Hypothalamus (tissue), 51 donors: ENCODE measurements at regions not wholly inside any gene's neighbourhood (a gene's known extent, or its start where the extent isn't known, plus 50 kb on each side); places are given as distances from the start of the nearest gene placed in this dataset.
"Not testable (repeated sequence)": the region's sequence is repeated elsewhere in the genome, so short reads cannot be mapped to it uniquely, and the experiment has no call there.

Experiments
- DNase-seq, 51 donors: peaks; one replicate each; lab custom pipeline; 2025; lab: John Stamatoyannopoulos, UW

DNA sequence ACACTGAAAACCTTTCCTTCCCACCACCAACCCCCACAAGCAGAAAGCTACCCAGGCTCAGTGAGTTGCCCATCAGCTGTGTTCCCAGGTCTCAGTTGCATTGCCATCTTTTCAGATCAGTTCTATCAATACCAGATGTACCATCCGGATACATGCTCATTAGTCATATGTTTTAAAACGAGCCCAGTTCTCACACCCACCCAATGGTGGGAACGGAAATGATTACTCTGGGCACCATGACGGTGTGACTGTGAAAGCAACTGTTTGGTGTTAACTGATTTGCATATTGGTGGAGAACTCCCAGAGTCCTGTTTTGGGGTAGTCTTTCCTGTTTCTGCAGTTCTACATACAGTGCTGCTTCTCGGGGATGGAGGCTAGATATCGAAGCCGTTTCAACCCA is 212.3 kb downstream of the TRIM36 start:
- DNase-seq, result peak in 1 of 51 donors; percentile 30

DNA sequence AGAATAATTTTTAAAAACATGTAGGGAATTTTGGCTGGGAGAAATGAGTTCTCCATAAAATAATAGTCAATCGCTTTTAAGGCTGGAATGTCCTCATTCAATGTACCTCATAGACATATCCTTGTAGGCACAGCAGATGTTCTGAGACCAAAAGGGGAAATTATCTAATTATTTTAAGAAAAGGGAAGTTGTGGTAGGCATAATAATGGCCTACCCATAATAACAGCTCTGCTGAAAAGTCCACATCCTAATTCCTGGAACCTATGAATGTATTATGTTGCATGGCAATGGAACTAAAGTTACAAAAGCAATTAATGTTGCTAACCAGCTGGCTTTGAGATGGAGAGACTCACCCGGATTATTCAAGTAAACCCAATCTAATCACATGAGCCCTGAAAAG is 216.1 kb downstream of the TRIM36 start:
- DNase-seq, result no peak

- no peak for DNase-seq
Measured at GRCh38 chr5:114952876-114953275, 216.8 kb downstream of the TRIM36 start.

DNA sequence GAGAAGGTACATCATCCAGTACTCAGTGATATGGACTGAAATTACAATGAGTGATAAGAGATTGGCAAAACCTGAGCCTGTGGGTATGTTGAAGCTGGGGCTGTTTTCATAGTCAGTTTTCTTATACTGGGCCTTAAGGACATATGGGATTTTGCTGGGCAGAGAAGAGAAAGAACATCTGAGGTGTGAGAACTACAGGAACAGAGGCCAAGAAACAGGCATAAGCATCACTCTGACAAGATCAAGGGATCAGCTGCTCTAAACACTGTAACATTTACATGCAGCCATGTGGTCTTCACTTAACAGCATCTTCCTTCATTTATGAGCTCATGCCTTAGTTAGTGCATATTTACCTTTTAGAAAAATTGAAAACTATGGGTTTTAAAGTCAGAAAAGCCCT is 220.0 kb downstream of the TRIM36 start:
- DNase-seq, result no peak

- DNase-seq, result no peak
Measured at GRCh38 chr5:114948986-114949621, 220.6 kb downstream of the TRIM36 start.

DNA sequence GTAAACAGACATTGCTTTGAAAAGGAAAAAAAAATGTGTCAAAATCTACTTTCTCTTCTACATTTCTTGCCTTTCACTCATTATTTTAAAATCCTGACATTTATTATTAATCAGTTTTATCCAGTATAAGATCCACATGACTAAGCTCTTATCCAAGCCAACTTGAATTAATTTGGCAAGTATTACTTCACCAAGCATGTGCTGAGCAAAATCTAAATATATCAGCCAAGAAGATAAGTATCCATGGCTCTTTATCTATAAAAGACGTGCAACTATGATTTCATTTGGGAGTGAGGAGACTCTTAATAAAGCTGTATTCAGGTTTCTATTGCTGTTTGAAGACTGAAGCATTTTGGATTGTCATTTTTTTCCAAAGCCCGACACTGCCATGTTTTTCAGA is 221.3 kb downstream of the TRIM36 start:
- DNase-seq, result no peak

DNA sequence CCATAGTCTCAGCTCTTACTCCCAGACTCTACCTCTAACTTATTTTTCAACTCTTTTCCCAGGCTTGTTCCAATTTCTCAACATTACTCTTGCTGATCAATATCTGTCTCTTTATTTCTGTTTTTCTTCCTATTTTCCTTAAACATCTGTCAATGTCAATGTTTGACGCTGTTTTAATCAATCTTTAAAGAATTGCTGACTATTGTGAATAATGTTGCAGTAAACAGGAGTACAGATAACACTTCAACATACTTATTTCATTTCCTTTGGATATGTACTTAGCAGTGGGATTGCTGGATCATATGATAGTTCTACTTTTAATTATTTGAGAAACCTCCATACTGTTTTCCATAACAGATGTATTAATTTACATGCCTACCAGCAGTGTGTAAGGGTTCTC is 229.0 kb downstream of the TRIM36 start:
- DNase-seq, result no peak

DNA sequence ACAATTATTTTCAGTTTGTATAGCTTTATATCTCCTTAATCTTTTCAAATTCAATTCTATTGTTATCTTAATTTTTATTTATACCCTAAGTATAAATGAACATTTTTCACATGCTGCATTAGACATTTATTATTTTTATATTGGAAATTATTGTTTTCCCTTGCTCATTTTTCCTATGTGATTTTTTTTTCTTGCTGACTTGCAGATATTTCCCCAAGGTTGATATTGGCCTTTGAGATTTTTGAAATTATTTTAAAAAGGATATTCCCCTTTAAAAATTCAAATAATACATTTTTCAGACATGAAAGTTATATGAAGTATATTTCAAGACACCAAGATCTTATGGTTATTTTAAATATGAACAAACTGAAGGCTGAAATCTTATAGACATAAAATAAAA is 234.2 kb downstream of the TRIM36 start:
- DNase-seq, result no peak

- DNase-seq, result no peak
Measured at GRCh38 chr5:114928644-114929462, 240.9 kb downstream of the TRIM36 start.

GRCh38 chr5:114924769-114925168 is 244.9 kb downstream of the TRIM36 start:
- no peak for DNase-seq

- no peak for DNase-seq
Measured at GRCh38 chr5:114912189-114912920, 257.4 kb downstream of the TRIM36 start.

GRCh38 chr5:114910727-114911126 is 259.0 kb downstream of the TRIM36 start:
- DNase-seq, result no peak

- no peak for DNase-seq
Measured at GRCh38 chr5:114909424-114909823, 260.3 kb downstream of the TRIM36 start.

- DNase-seq, result no peak
Measured at GRCh38 chr5:114903767-114904166, 265.9 kb downstream of the TRIM36 start.

- DNase-seq, result peak in 3 of 51 donors; percentile 0 to 1 (median 0)
Measured at GRCh38 chr5:114898602-114899001, 271.1 kb downstream of the TRIM36 start.

GRCh38 chr5:114883675-114884074 is 286.0 kb downstream of the TRIM36 start:
- no peak for DNase-seq

DNA sequence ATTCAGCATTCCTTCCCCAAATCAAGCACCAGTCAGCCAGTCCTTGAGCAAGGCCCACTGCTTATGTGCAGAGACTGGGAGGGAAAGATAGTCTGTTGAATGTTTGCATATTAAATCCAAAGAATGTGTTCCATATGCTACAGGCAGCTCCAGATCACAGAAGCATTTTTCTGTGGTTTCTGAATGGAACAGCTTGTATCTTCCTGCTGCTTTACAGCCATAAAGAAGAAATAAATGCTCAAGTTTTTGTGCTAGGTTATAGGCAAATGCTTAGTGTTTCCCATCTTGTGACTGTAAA is 310.3 kb downstream of the TRIM36 start:
- DNase-seq, result no peak

DNA sequence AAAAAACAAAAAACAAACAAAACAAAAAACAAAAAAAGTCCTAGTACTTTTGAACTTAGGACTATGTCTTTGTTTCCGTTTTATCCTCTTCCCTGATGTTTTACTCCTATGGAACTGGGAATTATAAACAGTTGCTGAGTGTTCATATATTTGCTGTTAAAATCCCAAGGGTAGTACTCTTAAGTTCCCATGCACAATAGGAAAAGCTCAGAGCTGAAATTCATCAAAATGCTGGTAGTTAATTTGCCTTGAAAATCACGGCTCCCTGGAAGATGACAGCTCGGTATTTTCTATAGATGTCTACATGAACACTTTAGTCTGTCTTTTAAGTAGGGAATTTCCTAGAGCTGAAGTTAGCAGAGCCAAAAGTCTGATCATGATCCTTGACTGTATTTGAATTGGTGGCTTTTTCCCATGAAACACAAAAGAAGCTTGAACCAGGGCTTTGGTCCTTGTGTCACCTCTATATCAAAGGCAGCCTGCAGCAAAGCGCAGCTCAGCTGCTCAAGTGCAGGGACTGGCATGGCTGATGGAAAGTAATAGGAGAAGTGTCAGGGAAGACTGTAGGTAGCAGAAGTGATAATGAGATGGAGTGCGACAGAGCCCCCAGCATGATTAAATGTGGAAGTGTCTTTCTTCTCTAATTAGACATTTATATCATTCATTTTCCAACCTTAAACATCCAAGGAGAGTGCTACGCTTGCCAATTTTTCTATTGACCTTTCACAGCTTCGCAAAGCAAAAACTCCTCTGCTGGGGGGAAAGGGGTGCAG is 310.9 kb downstream of the TRIM36 start:
- DNase-seq, result peak in 2 of 51 donors; percentile 1 to 11

- DNase-seq, result peak in 22 of 51 donors; percentile 1 to 55 (median 10)
Measured at GRCh38 chr5:114857941-114858551, 311.7 kb downstream of the TRIM36 start.

- not testable (repeated sequence) for DNase-seq
Measured at GRCh38 chr5:114844711-114845110, 325.0 kb downstream of the TRIM36 start.

DNA sequence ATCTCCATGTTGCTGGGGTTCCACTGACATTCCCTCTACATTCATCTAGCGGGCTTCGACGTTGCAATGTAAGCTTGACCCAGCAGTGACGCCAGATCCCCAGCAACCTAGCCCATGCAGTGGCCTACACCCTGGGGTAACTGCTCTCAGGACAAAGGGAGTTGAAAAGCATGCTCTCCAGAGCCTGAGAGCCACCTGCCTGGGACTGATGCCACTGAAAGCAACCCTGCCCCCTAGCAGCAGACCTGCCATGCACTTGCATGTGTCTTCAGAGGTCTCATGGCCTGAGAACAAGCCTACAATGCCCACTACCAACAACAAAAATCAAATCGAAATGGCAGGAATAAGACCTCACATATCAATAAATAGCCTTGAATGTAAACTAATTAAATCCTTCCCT is 330.3 kb downstream of the TRIM36 start:
- no peak for DNase-seq
